Neural crest cell (in vitro differentiated cells): ENCODE measurements at regions not wholly inside any gene's neighbourhood (a gene's known extent, or its start where the extent isn't known, plus 50 kb on each side); places are given as distances from the start of the nearest gene placed in this dataset.

ENCODE experiments used
- DNase-seq: peaks from one replicate; pipeline ENCODE4 v3.0.0; 2021; ENCODE audit warnings: low read depth, mixed read lengths, low spot score
- H3K27ac Mint-ChIP-seq: one replicate; pipeline ENCODE4 v1.8.0; 2021; ENCODE audit warnings: mild to moderate bottlenecking, mixed read lengths; ENCODE audit not compliant: unreplicated experiment
- H3K27me3 Mint-ChIP-seq: 2 replicates; pipeline ENCODE4 v1.8.0; 2021; ENCODE audit warnings: low read depth, mild to moderate bottlenecking, mixed read lengths
- H3K36me3 Mint-ChIP-seq: 2 replicates; pipeline ENCODE4 v1.8.0; 2021; ENCODE audit warnings: low read depth, mild to moderate bottlenecking, mixed read lengths
- H3K4me1 Mint-ChIP-seq: 2 replicates; pipeline ENCODE4 v1.8.0; 2021; ENCODE audit warnings: mixed read lengths
- H3K4me3 Mint-ChIP-seq: one replicate; pipeline ENCODE4 v1.8.0; 2021; ENCODE audit warnings: mild to moderate bottlenecking, mixed read lengths
- H3K9me3 Mint-ChIP-seq: 2 replicates; pipeline ENCODE4 v1.8.0; 2021; ENCODE audit warnings: mixed read lengths
- CTCF ChIP-seq: fragments of 200-600 bp; sonication (generic); conservative IDR thresholded peaks from 2 replicates; pipeline ENCODE4 v1.5.0; 2021; ENCODE audit warnings: antibody characterized with exemption, mild to moderate bottlenecking

GRCh38 chr1:25035523-25036116, 105.5 kb upstream of the RUNX3 start:
- Mint-ChIP-seq H3K36me3 (no peaks in the 10 kb centered on the region), H3K4me1 (no peaks in the 10 kb centered on the region), H3K4me3 (no peak overlapping the region), H3K27me3 (no peaks in the 10 kb centered on the region), H3K27ac (no peak overlapping the region), H3K9me3 (no peaks in the 10 kb centered on the region)
- no peak for DNase-seq
- no peak for TF ChIP-seq CTCF

GRCh38 chr1:25034736-25035522, 104.9 kb upstream of the RUNX3 start:
- H3K4me3 Mint-ChIP-seq, result no peak overlapping the region
- no peak overlapping the region for H3K27ac Mint-ChIP-seq
- no peaks in the 10 kb centered on the region for H3K36me3 Mint-ChIP-seq
- H3K27me3 Mint-ChIP-seq, result no peaks in the 10 kb centered on the region
- no peaks in the 10 kb centered on the region for H3K9me3 Mint-ChIP-seq
- H3K4me1 Mint-ChIP-seq, result no peaks in the 10 kb centered on the region
- DNase-seq, result no peak
- TF ChIP-seq CTCF, result no peak

- TF ChIP-seq CTCF, result no peak
Observed at GRCh38 chr1:25033828-25034705, 104.0 kb upstream of the RUNX3 start.

GRCh38 chr1:25033030-25033827, 103.2 kb upstream of the RUNX3 start:
- Mint-ChIP-seq H3K9me3 (no peaks in the 10 kb centered on the region), H3K4me1 (peaks cover 7% of the 10 kb centered on the region), H3K4me3 (no peak overlapping the region), H3K36me3 (no peaks in the 10 kb centered on the region), H3K27ac (peak overlapping the region; percentile 46), H3K27me3 (no peaks in the 10 kb centered on the region)
- no peak for TF ChIP-seq CTCF
- DNase-seq, result no peak

More at GRCh38 chr1:25033828-25034705, 104.0 kb upstream of the RUNX3 start:
- no peak overlapping the region for H3K4me3 Mint-ChIP-seq
- peak overlapping the region; percentile 46 for H3K27ac Mint-ChIP-seq
- no peaks in the 10 kb centered on the region for H3K27me3 Mint-ChIP-seq
- H3K4me1 Mint-ChIP-seq, result peaks cover 7% of the 10 kb centered on the region
- no peak for DNase-seq
- H3K36me3 Mint-ChIP-seq, result no peaks in the 10 kb centered on the region
- H3K9me3 Mint-ChIP-seq, result no peaks in the 10 kb centered on the region
